ENCODE measurements at regions not wholly inside any gene's neighbourhood (a gene's known extent, or its start where the extent isn't known, plus 50 kb on each side); places are given as distances from the start of the nearest gene placed in this dataset.
A peak's percentile ranks its signal among the peaks of the same experiment; 100 is the strongest.

GRCh38 chrY:7684546-7684945 is 773.0 kb upstream of the AMELY start:
- H3K27me3 ChIP-seq (ENCODE audit: control insufficient read depth, insufficient read depth, low read length) = no peaks in the 10 kb centered on the region
- DNase-seq (ENCODE audit: low read depth) = no peak
- FAIRE-seq = no peak
- no peaks in the 10 kb centered on the region for H3K36me3 ChIP-seq (ENCODE audit: control insufficient read depth, insufficient read depth, low read length)
- no peak for TF ChIP-seq CTCF (IDR thresholded peaks at IDR 0.05; ENCODE audit: insufficient read depth, low read length, severe bottlenecking)
- H3K4me3 ChIP-seq (ENCODE audit: low read depth, low read length) = no peak overlapping the region

- Histone ChIP-seq H3K27me3 (ENCODE audit: control insufficient read depth, insufficient read depth, low read length) (no peaks in the 10 kb centered on the region), H3K36me3 (ENCODE audit: control insufficient read depth, insufficient read depth, low read length) (no peaks in the 10 kb centered on the region), H3K4me3 (ENCODE audit: low read depth, low read length) (no peak overlapping the region)
- TF ChIP-seq CTCF (IDR thresholded peaks at IDR 0.05; ENCODE audit: insufficient read depth, low read length, severe bottlenecking) = no peak
- FAIRE-seq = no peak
- DNase-seq (ENCODE audit: low read depth) = no peak
Observed at GRCh38 chrY:7682386-7682785, 770.8 kb upstream of the AMELY start.

- no peak for TF ChIP-seq CTCF (IDR thresholded peaks at IDR 0.05; ENCODE audit: insufficient read depth, low read length, severe bottlenecking)
- H3K36me3 ChIP-seq (ENCODE audit: control insufficient read depth, insufficient read depth, low read length) = no peaks in the 10 kb centered on the region
- no peaks in the 10 kb centered on the region for H3K27me3 ChIP-seq (ENCODE audit: control insufficient read depth, insufficient read depth, low read length)
- DNase-seq (ENCODE audit: low read depth) = no peak
- FAIRE-seq = no peak
- H3K4me3 ChIP-seq (ENCODE audit: low read depth, low read length) = no peak overlapping the region
Observed at GRCh38 chrY:7681426-7681825, 769.9 kb upstream of the AMELY start.

GRCh38 chrY:7674465-7674864 is 762.9 kb upstream of the AMELY start:
- Histone ChIP-seq H3K27me3 (ENCODE audit: control insufficient read depth, insufficient read depth, low read length) (no peaks in the 10 kb centered on the region), H3K36me3 (ENCODE audit: control insufficient read depth, insufficient read depth, low read length) (no peaks in the 10 kb centered on the region), H3K4me3 (ENCODE audit: low read depth, low read length) (no peak overlapping the region)
- DNase-seq (ENCODE audit: low read depth) = peak; percentile 32
- no peak for FAIRE-seq
- TF ChIP-seq CTCF (IDR thresholded peaks at IDR 0.05; ENCODE audit: insufficient read depth, low read length, severe bottlenecking) = no peak

- no peak overlapping the region for H3K4me3 ChIP-seq (ENCODE audit: low read depth, low read length)
- H3K27me3 ChIP-seq (ENCODE audit: control insufficient read depth, insufficient read depth, low read length) = no peaks in the 10 kb centered on the region
- FAIRE-seq (no peak), DNase-seq (ENCODE audit: low read depth) (no peak)
- TF ChIP-seq CTCF (IDR thresholded peaks at IDR 0.05; ENCODE audit: insufficient read depth, low read length, severe bottlenecking) = no peak
- no peaks in the 10 kb centered on the region for H3K36me3 ChIP-seq (ENCODE audit: control insufficient read depth, insufficient read depth, low read length)
Observed at GRCh38 chrY:7672796-7673195, 761.2 kb upstream of the AMELY start.

- DNase-seq (ENCODE audit: low read depth) (peak; percentile 56), FAIRE-seq (no peak)
Observed at GRCh38 chrY:7663261-7663660, 751.7 kb upstream of the AMELY start.

More at GRCh38 chrY:7663261-7663660, 751.7 kb upstream of the AMELY start:
- Histone ChIP-seq H3K27me3 (ENCODE audit: control insufficient read depth, insufficient read depth, low read length) (no peaks in the 10 kb centered on the region), H3K4me3 (ENCODE audit: low read depth, low read length) (no peak overlapping the region), H3K36me3 (ENCODE audit: control insufficient read depth, insufficient read depth, low read length) (no peaks in the 10 kb centered on the region)
- no peak for TF ChIP-seq CTCF (IDR thresholded peaks at IDR 0.05; ENCODE audit: insufficient read depth, low read length, severe bottlenecking)
